Activated naive CD8-positive, alpha-beta T cell treated with anti-CD3 and anti-CD28 coated beads for 36 hours (primary cell): ENCODE measurements at regions not wholly inside any gene's neighbourhood (a gene's known extent, or its start where the extent isn't known, plus 50 kb on each side); places are given as distances from the start of the nearest gene placed in this dataset.

Experiments
- DNase-seq: peaks from one replicate; pipeline ENCODE4 v3.0.0; 2021
- H3K27ac Mint-ChIP-seq: one replicate; pipeline ENCODE4 v1.8.0; 2022; ENCODE audit warnings: mild to moderate bottlenecking, moderate library complexity, mixed read lengths
- H3K27me3 Mint-ChIP-seq: one replicate; pipeline ENCODE4 v1.8.0; 2022; ENCODE audit warnings: mild to moderate bottlenecking, mixed read lengths
- H3K36me3 Mint-ChIP-seq: one replicate; pipeline ENCODE4 v1.8.0; 2021; ENCODE audit warnings: mild to moderate bottlenecking, mixed read lengths
- H3K4me1 Mint-ChIP-seq: one replicate; pipeline ENCODE4 v1.8.0; 2021; ENCODE audit warnings: mixed read lengths
- H3K4me3 Mint-ChIP-seq: one replicate; pipeline ENCODE4 v1.8.0; 2022; ENCODE audit warnings: mild to moderate bottlenecking, moderate library complexity, mixed read lengths
- H3K9me3 Mint-ChIP-seq: one replicate; pipeline ENCODE4 v1.8.0; 2022; ENCODE audit warnings: mixed read lengths

DNA sequence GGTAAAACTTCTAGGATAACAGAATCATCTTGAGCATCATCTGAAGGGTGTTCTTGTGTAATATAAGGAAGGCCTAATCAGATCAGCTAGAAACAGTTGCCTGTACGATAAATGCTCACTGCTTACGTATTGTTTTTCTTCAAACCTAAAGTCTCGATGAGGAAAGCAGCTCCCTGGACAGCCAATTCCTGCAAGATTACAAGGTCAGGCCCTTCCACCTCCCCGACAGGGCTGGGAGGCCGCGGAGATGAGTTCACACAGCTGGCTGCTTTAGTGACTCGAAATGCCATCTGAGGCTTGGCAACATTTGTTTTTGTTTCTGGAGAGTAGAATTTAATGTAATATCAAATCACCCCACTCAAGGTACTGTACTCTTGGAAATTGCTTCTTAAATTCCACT lies 95.1 kb upstream of the PFKP start:
- Mint-ChIP-seq H3K27ac (no peak overlapping the region), H3K4me1 (no peaks in the 10 kb centered on the region), H3K27me3 (peaks cover 3% of the 10 kb centered on the region), H3K9me3 (no peaks in the 10 kb centered on the region), H3K4me3 (no peak overlapping the region), H3K36me3 (no peaks in the 10 kb centered on the region)
- DNase-seq = no peak

DNA sequence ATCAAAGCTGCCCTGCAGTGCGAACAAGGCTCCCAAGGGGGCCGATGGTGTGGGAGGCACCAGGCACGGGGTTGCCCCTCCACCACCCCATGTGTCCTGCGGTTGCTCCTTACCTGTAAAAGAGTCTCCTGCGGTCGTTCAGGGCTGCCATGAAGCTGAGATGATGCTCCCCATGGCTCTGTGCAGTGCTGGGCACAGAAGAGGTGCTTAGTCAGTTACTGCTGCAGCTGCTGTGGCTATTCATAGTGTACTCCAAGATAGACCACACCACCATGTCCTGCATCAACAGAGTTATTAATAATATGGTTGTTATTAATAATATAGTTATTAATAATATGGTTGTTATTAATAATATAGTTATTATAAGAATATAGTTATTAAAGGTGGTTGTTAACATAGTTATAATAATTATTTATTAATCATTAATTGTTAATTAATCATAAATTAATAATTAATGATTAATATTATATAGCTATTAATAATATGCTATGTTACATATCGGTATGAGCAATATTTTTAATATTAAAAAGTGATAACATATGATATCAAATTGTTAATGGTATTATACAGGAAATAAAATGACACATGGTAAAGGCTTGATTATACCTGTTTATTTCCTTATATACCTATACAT lies 97.0 kb upstream of the PFKP start:
- Mint-ChIP-seq H3K27me3 (peaks cover 7% of the 10 kb centered on the region), H3K27ac (no peak overlapping the region), H3K4me1 (no peaks in the 10 kb centered on the region), H3K36me3 (no peaks in the 10 kb centered on the region), H3K4me3 (no peak overlapping the region), H3K9me3 (no peaks in the 10 kb centered on the region)
- no peak for DNase-seq

DNA sequence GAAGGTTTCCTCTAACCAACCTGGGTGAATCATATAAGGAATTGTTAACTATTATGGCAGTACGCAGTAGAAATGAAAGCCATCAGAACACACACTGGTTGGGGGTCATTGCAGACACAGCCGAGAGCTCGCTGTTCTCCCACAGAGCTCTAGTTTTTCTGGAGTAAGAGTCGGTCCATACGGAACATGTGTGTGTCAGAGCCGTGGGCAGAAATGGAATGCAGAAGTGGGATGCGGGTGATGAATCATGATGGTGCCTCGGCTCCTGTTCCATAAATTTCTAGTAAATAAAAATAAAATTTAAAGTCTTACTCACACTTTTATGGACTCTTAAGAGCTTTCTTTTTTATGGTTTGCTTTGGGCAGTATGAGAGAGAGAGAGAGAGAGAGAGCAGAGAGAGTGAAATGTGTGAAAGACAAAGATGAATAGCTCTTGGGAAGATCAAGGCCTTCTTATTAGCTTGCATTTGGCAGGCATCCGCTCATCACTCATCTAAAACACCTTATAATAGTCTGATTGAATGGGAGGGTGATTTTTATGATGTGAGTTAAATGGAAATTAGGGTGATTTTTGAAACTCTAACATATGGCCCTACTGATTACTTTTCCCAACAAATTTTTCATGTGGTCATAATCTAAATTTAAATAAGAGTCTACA lies 98.8 kb upstream of the PFKP start:
- Mint-ChIP-seq H3K4me3 (no peak overlapping the region), H3K4me1 (no peaks in the 10 kb centered on the region), H3K27ac (no peak overlapping the region), H3K36me3 (no peaks in the 10 kb centered on the region), H3K27me3 (peaks cover 16% of the 10 kb centered on the region), H3K9me3 (peaks cover 2% of the 10 kb centered on the region)
- DNase-seq = no peak

DNA sequence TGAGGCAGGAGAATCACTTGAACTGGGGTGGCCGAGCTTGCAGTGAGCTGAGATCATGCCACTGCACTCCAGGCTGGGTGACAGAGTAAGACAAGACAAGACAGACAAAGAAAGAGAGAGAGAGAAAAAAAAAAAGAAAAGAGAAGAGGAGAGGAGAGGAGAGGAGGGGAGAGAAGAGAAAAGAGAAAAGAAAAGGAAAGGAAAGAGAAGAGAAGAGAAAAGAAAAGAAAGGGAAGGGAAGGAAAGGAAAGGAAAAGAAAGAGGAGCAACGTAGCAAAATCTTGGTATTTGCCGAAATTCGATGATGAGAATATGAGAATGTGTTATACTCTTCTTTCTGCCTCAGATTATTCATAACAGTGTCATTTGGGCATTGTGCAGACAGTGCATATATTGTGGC lies 101.2 kb upstream of the PFKP start:
- DNase-seq = no peak
- no peak overlapping the region for H3K4me3 Mint-ChIP-seq
- H3K27ac Mint-ChIP-seq = no peak overlapping the region
- H3K36me3 Mint-ChIP-seq = no peaks in the 10 kb centered on the region
- H3K4me1 Mint-ChIP-seq = no peaks in the 10 kb centered on the region
- H3K27me3 Mint-ChIP-seq = peaks cover 23% of the 10 kb centered on the region
- H3K9me3 Mint-ChIP-seq = peaks cover 2% of the 10 kb centered on the region

DNA sequence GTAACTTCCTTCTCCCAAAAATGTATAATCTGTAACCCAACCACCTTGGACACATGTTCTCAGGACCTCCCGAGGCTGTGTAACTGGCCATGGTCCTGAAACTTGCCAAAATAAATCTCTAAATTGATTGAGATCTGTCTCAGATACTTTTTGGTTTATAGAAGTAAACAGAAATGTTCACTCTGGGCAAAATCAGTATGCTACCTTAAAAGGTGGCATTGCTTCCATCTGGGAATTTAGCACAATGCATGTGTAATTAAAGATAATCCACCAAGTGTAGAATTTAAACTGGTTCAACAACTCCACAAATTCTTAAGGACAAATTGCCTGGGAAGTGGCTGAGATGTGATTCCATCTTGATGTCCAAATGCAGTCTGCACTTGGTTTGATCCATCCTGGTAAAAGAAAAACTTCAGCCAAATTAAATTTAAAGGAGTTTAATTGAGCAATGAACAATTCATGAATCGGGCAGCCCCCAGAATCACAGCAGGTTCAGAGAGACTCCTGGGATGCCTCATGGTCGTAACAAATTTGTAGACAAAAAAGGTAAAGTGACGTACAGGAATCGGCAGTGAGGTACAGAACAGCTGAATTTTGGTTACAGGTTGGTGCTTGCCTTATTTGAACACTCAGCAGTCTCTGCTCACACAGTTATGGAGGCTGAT lies 102.6 kb upstream of the PFKP start:
- Mint-ChIP-seq H3K27me3 (peaks cover 31% of the 10 kb centered on the region), H3K4me3 (no peak overlapping the region), H3K27ac (no peak overlapping the region), H3K36me3 (no peaks in the 10 kb centered on the region), H3K4me1 (peaks cover 2% of the 10 kb centered on the region), H3K9me3 (peaks cover 2% of the 10 kb centered on the region)
- no peak for DNase-seq

DNA sequence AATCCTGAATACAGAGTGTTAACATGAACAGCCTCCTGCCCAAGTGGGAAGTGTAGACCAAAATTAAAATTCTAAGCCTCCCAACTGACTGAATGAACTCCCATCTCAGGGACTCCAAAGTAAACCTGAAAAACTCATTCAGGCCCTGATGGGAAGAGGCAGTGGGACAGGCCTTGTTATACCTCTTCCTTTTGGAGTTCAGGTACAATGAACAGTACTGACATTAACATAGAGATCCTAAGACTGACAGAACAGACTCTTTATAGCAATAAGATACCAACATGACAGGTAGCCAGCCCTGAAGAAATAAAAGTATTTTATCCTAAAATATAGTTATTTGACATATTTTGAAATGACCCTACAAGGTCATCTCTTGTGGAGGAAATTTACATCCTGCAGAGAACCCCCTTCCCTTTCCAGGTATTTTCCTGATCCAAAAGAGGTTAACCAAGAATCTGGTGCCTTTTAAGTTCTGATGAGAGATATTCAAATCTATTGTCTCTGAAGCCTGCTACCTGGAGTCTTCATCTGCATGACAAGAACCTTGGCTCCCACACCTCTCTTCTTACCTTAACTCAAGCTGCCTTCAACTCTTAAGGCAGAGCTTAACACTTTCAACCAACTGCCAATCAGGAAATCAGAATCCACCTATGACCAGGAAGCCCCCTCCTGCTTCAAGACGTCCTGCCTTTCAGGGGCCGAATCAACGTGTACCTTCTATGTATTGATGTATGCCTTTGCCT lies 103.3 kb upstream of the PFKP start:
- Mint-ChIP-seq H3K4me3 (no peak overlapping the region), H3K27me3 (peaks cover 33% of the 10 kb centered on the region), H3K36me3 (no peaks in the 10 kb centered on the region), H3K27ac (no peak overlapping the region), H3K9me3 (peaks cover 2% of the 10 kb centered on the region), H3K4me1 (peaks cover 2% of the 10 kb centered on the region)
- DNase-seq = no peak

DNA sequence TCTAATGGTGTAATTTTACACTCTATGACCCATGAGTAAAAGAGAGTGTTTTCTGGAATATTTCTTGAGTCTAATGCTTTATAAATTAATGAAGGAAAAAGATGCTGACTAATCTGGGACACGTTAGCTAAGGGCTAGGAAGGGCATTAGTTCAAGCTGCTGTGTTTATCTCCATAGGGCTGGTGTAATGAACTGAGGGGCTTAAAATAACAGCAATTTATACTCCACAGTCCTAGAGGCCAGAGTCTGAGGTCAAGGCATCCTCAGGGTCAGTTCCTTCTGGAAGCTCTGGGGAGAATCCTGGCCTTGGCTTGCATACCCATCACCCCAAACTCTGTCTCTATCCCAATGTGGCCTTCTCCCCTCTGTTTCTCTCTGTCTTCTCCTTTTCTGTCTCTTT lies 105.2 kb upstream of the PFKP start:
- no peak overlapping the region for H3K4me3 Mint-ChIP-seq
- DNase-seq = no peak
- peaks cover 2% of the 10 kb centered on the region for H3K9me3 Mint-ChIP-seq
- H3K27ac Mint-ChIP-seq = no peak overlapping the region
- peaks cover 33% of the 10 kb centered on the region for H3K27me3 Mint-ChIP-seq
- H3K36me3 Mint-ChIP-seq = no peaks in the 10 kb centered on the region
- H3K4me1 Mint-ChIP-seq = peaks cover 2% of the 10 kb centered on the region

DNA sequence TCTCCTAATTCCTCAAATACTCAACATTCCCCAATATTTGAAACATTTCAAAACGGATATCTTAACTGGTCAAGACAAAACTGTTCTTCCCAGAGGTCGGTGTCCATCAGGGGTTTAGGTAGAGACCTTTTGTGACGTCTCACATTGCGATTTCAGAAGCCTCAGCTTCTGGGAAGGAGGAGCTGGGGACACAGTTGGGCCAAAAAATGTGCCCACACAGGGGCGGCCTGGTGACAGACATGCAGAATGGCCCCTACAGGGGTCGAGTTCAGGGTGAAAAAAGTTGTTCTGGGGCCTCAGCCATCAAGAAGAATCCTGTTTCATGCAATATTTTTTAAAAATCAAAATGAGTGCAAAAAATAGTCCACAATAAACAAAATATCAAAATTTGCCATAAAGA lies 108.7 kb upstream of the PFKP start:
- peaks cover 4% of the 10 kb centered on the region for H3K4me1 Mint-ChIP-seq
- no peak for DNase-seq
- no peak overlapping the region for H3K4me3 Mint-ChIP-seq
- H3K27ac Mint-ChIP-seq = no peak overlapping the region
- H3K36me3 Mint-ChIP-seq = no peaks in the 10 kb centered on the region
- peaks cover 28% of the 10 kb centered on the region for H3K27me3 Mint-ChIP-seq
- H3K9me3 Mint-ChIP-seq = peaks cover 6% of the 10 kb centered on the region

DNA sequence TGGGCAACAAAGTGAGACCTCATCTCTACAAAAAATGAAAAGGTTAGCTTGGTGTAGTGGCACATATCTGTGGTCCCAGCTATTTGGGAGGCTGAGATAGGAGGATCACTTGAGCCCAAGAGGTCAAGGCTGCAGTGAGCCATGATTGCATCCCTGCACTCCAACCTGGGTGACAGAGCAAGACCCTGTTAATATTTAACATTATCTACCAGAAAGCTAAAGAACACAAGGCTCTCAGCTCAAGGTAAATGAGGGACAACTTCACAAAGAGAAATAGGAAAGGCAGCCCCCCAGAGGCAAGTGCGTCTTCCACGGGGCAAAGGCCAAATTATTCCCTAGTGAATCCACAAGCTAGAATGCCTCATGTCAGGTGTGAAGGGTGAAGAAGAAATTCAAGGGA lies 109.6 kb upstream of the PFKP start:
- H3K9me3 Mint-ChIP-seq = peaks cover 6% of the 10 kb centered on the region
- H3K27ac Mint-ChIP-seq = no peak overlapping the region
- H3K4me3 Mint-ChIP-seq = no peak overlapping the region
- peaks cover 4% of the 10 kb centered on the region for H3K4me1 Mint-ChIP-seq
- no peak for DNase-seq
- H3K27me3 Mint-ChIP-seq = peaks cover 24% of the 10 kb centered on the region
- H3K36me3 Mint-ChIP-seq = no peaks in the 10 kb centered on the region

DNA sequence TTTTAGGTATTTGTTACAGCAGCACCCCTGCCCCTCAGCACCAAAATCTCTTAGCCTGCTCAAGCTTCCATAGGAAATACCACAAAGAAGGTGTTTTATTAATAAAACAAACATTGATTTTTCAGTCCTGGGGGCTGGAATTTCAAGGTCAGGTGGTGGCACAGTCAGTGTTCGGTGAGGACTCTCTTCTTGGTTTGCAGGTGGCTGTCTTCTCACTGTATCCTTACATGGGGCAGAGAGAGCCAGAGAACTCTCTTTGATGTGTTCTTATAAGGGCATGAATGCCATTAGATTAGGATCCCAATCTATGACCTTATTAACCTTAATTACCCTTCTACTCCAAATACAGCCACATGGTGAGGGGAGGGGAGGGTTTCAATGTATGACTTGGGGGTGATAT lies 112.3 kb upstream of the PFKP start:
- H3K4me3 Mint-ChIP-seq = no peak overlapping the region
- no peak overlapping the region for H3K27ac Mint-ChIP-seq
- peaks cover 6% of the 10 kb centered on the region for H3K9me3 Mint-ChIP-seq
- peaks cover 2% of the 10 kb centered on the region for H3K4me1 Mint-ChIP-seq
- DNase-seq = no peak
- H3K36me3 Mint-ChIP-seq = no peaks in the 10 kb centered on the region
- H3K27me3 Mint-ChIP-seq = peaks cover 27% of the 10 kb centered on the region

DNA sequence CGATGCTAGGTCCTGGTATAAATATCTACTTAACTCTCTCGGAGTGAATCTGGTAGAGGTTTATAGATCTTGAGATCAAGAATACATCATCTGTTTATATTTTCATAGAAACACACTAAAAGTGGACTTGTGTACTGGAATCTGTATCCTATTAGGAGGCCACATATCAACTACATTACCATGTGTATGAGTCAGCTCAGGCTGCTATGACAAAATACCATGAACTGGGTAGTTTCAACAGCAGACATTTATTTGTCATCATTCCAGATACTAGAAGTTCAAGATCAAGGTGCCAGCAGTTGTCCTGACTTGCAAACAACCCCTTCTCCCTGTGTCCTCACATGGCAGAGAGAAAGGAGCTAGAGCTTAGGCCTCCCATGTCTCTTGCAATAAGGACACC lies 113.9 kb upstream of the PFKP start:
- Mint-ChIP-seq H3K27ac (no peak overlapping the region), H3K4me3 (no peak overlapping the region), H3K9me3 (peaks cover 6% of the 10 kb centered on the region), H3K36me3 (no peaks in the 10 kb centered on the region), H3K4me1 (peaks cover 4% of the 10 kb centered on the region), H3K27me3 (peaks cover 36% of the 10 kb centered on the region)
- DNase-seq = no peak

DNA sequence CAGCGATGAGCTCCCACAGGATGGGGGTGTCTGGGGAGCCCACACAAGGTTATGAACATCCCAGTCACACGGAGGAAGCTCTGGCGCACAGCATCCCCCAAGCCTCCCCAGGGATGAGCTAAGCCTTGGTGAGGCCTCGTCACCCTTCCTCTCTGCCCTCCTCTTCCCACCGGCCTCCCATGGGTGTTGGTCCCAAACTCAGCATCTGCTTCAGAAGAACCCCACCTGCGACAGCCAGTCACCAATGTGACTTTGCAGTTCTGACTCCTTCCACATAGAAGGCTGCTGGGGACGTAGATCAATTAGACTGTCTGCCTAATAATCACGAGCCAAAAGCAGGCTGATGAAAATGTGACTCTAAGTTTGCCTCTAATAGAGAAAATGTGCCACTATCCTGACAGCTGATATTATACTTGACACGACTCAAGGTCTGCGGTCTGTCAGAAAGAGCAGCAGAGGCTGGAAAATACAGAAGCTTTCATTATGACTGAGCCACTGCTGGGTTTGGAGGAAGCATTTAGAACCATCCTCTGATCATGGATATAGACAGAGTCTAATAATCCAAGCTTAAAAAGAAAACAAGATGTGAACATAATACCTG lies 116.0 kb upstream of the PFKP start:
- H3K4me1 Mint-ChIP-seq = peaks cover 10% of the 10 kb centered on the region
- no peak overlapping the region for H3K4me3 Mint-ChIP-seq
- no peak overlapping the region for H3K27ac Mint-ChIP-seq
- no peak for DNase-seq
- H3K36me3 Mint-ChIP-seq = no peaks in the 10 kb centered on the region
- H3K27me3 Mint-ChIP-seq = peaks cover 36% of the 10 kb centered on the region
- H3K9me3 Mint-ChIP-seq = peaks cover 4% of the 10 kb centered on the region

DNA sequence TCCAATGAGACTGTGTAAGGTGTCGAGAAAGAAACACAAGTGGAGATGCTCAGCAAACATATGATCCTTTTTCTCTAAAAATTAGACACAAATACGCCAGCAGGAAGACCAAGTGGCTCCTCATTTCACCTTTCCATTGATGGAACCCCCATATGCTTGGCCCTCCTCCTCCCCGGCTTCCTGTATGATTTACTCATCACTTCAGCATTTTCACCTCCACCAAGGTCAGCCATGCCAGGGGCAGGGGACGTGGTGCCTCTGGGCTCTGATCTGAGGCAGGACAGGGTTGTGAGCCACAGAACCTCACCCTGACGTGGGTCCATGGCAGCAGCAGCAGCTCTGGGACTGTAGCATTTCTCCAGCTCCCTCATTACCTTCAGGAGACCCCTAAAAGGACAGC lies 116.8 kb upstream of the PFKP start:
- Mint-ChIP-seq H3K27ac (no peak overlapping the region), H3K4me1 (peaks cover 10% of the 10 kb centered on the region), H3K9me3 (peaks cover 2% of the 10 kb centered on the region), H3K4me3 (no peak overlapping the region), H3K36me3 (no peaks in the 10 kb centered on the region), H3K27me3 (peaks cover 42% of the 10 kb centered on the region)
- DNase-seq = no peak

DNA sequence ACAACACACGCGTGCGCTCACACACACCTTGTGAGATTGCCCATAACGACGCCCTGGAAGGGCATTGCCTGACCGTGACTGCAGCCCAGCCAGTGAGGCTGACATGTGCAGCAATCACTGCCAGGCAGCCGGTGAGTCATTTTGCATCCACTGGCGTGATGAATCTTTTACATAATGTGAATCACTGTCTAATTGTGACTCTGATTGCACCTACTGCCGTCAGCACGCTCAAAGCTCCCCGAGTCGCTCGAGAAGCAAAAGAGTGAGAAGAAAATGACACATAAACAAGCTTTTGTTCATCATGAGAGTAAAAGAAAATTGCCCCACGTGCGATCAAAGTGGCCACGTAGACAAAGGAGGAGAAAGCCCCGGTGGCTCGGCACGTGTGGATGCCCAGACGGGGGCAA lies 117.4 kb upstream of the PFKP start:
- no peak overlapping the region for H3K4me3 Mint-ChIP-seq
- no peak overlapping the region for H3K27ac Mint-ChIP-seq
- peak; percentile 11 for DNase-seq
- H3K9me3 Mint-ChIP-seq = no peaks in the 10 kb centered on the region
- H3K4me1 Mint-ChIP-seq = peaks cover 10% of the 10 kb centered on the region
- H3K36me3 Mint-ChIP-seq = no peaks in the 10 kb centered on the region
- peaks cover 48% of the 10 kb centered on the region for H3K27me3 Mint-ChIP-seq
